HG02884 (cell line): ENCODE measurements at regions not wholly inside any gene's neighbourhood (a gene's known extent, or its start where the extent isn't known, plus 50 kb on each side); places are given as distances from the start of the nearest gene placed in this dataset.
"Not testable (repeated sequence)": the region's sequence is repeated elsewhere in the genome, so short reads cannot be mapped to it uniquely, and the experiment has no call there.

Experiments used
- ATAC-seq: cut with Tn5 transposase; IDR thresholded peaks from one replicate; pipeline ENCODE4 v1.9.1; 2021; ENCODE audit warnings: mild to moderate bottlenecking, moderate library complexity; ENCODE audit not compliant: unreplicated experiment

DNA sequence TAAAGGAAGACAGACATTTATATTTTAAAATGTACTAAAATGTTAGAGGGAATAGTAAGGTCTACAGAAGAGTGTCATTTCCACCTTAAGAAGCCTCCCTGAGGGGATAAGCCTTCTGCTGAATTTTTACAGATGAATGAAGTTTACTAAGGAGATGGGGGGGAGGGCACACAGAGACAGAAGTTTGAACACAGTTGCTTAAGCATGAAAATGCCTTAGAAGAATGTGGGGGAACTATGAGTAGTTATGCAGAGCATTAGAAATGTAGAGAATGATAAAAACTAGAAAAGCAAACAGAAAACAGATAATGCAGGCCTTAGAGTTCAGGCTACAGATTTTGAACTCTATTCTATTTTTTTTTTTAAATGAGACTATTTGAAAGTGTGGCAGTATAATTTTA lies 232.2 kb upstream of the VLDLR start:
- no peak for ATAC-seq

- no peak for ATAC-seq
Measured at GRCh38 chr9:2390028-2390427, 231.6 kb upstream of the VLDLR start.

DNA sequence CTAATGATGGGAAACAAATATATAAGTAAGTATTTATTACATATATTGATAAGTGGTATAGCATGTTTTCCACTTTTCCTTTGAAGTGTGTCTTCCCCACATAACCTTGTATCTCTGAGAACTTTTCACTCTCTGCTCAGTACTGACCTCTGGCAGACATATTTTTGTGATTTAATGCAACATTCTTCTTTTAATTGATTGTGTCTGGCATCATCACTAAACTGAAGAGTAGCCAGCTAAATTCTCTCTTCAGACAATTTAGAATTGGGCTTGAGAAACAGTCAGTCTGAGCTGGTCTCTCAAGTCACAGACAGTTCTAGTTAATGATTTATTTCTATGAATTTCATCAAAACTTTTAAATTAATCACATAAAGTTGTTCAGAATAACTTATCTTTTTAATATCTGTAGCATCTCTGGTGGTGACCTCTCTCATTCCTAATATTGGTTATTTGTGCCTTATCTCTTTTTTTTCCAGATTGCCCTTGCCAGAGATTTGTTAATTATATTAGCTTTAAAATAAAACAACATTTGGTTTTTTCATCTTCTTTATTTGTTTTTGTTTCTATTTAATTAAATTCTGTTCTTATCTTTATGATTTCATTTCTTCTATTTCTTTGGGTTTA lies 230.0 kb upstream of the VLDLR start:
- ATAC-seq = not testable (repeated sequence)

DNA sequence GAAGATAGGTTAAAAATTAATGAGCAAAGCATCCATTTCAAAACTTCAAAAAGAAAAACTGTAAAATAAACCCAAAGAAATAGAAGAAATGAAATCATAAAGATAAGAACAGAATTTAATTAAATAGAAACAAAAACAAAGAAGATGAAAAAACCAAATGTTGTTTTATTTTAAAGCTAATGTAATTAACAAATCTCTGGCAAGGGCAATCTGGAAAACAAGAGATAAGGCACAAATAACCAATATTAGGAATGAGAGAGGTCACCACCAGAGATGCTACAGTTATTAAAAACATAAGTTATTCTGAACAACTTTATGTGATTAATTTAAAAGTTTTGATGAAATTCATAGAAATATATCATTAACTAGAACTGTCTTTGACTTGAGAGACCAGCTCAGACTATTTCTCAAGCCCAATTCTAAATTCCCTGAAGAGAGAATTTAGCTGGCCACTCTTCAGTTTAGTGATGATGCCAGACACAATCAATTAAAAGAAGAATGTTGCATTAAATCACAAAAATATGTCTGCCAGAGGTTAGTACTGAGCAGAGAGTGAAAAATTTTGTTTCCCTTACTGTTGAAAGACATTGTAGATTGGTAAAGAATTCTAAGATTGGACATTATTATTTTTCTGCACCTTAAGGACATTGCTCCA lies 227.4 kb upstream of the VLDLR start:
- not testable (repeated sequence) for ATAC-seq

GRCh38 chr9:2395814-2396612 lies 225.6 kb upstream of the VLDLR start:
- no peak for ATAC-seq

DNA sequence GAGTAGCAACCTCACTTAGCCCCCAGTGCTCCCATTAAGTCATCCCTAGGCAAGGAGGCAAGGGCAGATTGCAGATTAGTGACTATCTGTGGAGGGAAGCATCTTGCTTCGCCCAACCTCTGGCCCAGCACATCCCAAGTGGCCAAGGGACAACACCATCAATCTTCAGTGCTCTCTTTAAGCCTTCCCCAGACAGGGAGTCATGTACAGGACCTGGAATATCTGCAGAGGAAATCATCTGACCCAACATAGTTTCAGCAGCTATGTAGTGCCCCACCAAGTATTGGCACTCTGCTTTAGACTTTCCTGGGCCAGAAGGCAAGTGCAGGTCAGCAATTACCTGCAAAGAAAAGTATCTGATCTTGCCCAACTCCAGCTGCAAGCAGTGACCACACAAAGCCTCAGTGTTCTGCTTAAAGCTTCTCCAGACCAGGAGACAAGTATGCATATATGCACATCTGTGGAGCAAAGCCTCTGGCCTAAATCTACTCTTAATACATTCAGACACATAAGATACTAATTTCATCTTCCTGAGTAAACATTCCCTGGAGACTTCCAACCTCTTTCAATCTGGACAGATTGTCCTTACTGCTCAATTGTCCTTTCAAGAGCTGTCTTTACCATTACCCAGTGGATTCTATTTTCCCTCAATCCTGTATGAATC lies 224.8 kb upstream of the VLDLR start:
- ATAC-seq = no peak

DNA sequence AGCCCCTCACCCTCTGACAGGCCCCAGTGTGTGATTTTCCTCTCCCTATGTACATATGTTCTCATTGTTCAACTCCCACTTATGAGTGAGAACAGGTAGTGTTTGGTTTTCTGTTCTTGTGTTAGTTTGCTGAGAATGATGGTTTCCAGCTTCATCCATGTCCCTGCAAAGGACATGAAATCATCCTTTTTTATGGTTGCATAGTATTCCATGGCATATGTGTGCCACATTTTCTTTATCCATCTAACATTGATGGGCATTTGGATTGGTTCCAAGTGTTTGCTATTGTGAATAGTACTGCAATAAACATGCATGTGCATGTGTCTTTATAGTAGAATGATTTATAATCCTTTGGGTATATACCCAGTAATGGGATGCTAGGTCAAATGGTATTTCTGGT lies 223.7 kb upstream of the VLDLR start:
- ATAC-seq = not testable (repeated sequence)

- not testable (repeated sequence) for ATAC-seq
Measured at GRCh38 chr9:2401746-2402145, 219.8 kb upstream of the VLDLR start.

DNA sequence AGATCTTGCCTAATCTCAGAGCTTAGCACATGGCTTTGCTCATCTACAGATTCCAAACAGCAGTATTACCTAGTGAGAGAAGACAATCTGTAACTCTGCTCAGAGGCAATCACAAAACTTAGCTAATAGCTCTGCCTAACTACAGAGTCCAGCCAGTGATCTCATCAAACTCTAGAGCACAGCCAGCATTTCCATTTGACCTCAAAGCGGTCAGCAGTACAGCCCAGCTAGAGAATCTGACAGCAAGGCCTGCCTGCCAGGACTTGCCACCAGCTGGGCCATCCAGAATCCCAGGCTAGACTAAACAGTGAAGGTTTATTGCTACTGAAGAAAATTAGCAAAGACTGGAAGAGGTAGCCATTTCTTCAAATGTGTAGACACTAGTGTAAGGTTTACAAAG lies 217.9 kb upstream of the VLDLR start:
- no peak for ATAC-seq

DNA sequence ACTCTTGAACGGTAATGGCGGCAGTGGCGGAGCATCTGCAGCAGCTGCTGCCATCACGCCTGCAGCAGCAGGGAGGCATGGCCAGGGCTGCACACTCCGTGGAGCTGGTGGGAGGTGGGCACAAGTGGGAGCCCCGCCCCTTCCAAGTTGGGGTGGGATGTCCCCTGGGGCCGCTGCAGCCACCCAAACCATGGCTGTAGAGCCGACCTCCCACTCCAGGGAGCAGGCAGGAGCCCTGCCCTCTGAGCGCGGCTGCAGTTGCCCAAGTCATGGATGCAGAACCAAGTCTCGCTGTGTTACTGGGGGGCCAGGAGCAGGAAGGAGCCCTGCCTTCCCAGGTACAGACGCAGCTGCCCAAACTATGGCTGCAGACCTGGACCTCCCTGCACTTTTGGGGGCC lies 215.3 kb upstream of the VLDLR start:
- no peak for ATAC-seq

DNA sequence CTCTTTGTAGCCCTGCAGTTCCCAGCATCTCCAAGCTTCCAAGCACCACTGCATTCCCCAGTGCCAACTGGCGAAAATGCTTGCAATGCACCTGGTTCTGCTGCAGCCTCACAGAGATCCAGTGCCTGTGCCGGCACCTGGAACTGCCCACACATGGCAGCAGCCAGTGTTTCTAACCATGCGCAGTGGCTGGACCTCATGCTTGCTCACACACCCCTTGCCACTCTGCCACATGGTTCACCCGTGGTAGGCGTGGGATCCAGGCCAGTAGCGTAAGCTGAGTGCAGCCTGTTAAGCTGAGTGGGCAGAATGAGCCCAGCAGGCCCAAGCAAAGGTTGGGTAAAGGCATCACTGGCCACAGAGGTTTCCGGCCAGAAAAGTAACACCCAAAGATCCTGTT lies 214.1 kb upstream of the VLDLR start:
- no peak for ATAC-seq

DNA sequence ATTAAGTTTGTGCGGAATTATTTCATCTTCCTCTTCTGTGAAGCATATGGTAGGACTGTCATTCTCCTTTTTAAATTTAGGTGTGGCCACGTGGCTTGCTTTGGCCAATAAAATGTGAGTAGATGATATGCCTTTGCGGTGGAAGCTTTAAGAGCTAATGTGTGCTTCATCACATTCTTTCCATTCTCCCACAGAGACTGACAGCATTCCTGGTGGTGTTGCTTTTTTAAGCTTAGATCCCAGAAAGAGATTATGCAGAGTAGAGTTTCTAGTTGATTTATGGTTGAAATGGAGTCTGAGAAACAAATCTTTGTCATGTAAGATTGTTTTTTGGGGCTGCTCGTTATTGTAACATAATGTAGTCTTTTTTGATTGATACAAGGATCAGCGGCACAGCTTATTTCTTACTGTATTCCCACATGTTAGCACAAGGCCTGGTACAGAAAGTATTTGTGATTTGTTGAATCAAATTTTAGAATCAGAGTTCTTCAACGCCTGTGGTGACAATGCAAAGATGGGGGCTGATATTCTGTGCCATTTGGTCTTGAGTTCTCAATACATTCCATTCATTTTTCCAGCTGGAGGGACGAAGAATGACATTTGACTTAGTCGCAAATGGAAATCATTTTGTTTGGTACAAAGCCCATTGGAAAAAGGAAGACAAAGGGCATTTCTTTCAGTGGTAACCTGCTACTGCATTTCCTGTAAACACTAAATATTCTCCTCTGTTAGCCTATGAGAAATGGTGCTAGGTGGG lies 209.9 kb upstream of the VLDLR start:
- no peak for ATAC-seq

DNA sequence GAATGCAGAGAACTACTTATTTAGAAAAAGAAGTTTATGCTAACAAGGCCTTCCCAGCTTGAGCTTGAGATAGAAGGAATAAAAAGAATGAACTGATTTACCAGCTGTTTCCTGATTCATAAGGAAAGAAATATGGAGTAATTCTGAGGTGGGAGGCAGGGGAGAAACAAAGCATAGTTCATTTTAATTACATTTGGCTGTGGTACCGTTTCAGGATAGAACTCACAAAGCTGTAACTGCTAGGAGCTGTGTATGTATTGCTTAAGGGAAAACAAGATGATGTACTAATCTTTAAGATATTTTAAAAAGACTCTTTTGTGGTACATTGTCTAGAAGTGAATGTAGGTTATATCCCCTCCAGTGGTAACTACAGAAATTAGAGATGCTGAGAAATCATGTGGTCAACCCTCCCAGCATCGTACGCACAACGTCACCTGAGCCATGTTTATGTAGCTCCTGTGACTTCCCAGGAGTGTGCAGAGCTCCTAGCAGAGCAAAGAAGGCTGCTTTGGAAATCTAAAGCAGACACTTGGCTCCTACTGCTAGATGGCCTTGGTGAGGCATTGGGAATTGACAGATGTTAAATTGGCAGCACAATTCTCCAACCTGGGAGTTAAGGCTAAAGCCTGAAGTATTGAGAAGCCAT lies 208.3 kb upstream of the VLDLR start:
- ATAC-seq = no peak

- no peak for ATAC-seq
Measured at GRCh38 chr9:2414465-2414864, 207.1 kb upstream of the VLDLR start.

- ATAC-seq = no peak
Measured at GRCh38 chr9:2415326-2415725, 206.3 kb upstream of the VLDLR start.

- ATAC-seq = no peak
Measured at GRCh38 chr9:2417730-2418129, 203.9 kb upstream of the VLDLR start.

- no peak for ATAC-seq
Measured at GRCh38 chr9:2418619-2419018, 203.0 kb upstream of the VLDLR start.

- no peak for ATAC-seq
Measured at GRCh38 chr9:2419347-2419746, 202.2 kb upstream of the VLDLR start.

- ATAC-seq = no peak
Measured at GRCh38 chr9:2420543-2420942, 201.0 kb upstream of the VLDLR start.

DNA sequence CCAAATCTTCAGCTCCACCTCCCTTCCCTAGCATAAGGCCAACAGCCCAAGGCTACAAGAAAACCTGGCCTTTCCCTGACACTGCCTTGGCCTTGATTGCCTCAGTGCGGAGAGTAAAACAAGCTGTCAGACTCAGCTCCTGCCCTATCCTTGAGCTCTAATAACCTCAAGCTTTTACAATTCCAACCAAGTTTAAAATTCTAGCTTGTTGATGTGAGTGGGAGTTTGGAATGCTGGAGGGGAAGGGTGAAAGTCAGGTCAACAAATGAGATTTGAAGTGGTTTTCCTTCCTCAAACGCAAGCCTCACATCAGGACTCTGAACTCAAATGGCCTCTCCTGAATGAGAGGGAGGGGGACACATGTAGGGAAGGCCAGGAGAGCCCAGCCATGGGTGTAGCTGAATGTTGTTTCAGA lies 197.0 kb upstream of the VLDLR start:
- no peak for ATAC-seq
